ENCODE measurements at regions not wholly inside any gene's neighbourhood (a gene's known extent, or its start where the extent isn't known, plus 50 kb on each side); places are given as distances from the start of the nearest gene placed in this dataset.
A peak's percentile ranks its signal among the peaks of the same experiment; 100 is the strongest.

DNA sequence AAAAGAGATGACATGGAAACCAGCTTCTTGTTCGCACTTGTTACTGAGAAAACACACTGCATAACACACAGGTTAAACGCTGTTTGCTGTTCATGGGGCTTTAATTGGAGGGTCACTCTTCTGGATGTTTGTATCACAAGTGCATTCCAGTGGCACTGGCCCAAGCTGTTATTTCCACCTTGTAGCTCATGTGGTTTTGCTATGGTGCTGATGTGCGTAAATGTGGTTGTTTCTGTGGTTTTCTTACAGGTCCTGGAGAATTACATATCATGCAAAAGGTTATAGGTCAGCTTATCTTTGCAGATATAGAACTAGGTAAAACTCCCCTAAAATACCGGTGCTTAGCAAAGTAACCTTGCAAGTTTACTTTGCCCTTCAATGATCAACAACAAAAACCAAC lies 89.3 kb upstream of the AHI1 start:
- H3K4me3 ChIP-seq (ENCODE audit: low read depth, low read length), result no peak overlapping the region
- TF ChIP-seq, protein P1, sequence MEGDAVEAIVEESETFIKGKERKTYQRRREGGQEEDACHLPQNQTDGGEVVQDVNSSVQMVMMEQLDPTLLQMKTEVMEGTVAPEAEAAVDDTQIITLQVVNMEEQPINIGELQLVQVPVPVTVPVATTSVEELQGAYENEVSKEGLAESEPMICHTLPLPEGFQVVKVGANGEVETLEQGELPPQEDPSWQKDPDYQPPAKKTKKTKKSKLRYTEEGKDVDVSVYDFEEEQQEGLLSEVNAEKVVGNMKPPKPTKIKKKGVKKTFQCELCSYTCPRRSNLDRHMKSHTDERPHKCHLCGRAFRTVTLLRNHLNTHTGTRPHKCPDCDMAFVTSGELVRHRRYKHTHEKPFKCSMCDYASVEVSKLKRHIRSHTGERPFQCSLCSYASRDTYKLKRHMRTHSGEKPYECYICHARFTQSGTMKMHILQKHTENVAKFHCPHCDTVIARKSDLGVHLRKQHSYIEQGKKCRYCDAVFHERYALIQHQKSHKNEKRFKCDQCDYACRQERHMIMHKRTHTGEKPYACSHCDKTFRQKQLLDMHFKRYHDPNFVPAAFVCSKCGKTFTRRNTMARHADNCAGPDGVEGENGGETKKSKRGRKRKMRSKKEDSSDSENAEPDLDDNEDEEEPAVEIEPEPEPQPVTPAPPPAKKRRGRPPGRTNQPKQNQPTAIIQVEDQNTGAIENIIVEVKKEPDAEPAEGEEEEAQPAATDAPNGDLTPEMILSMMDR (IDR thresholded peaks at IDR 0.05; ENCODE audit: insufficient read depth, low read length), result no peak
- peak; percentile 17 for DNase-seq (ENCODE audit: low read depth)

DNA sequence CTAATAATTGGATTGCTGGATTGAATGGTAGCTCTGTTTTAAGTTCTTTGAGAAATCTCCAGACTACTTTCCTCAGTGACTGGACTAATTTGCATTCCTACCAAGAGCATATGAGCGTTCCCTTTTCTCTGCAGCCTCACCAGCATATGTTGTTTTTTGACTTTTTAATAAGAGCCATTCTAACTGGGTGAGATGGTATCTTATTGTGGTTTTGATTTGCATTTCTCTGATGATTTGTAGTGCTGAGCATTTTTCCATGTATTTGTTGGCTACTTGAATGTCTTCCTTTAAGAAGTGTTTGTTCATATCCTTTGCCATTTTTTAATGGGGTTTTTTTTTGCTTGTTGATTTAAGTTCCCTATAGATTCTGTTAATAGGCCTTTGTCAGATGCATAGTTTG lies 94.7 kb upstream of the AHI1 start:
- no peak overlapping the region for H3K4me3 ChIP-seq (ENCODE audit: low read depth, low read length)
- no peak for DNase-seq (ENCODE audit: low read depth)
- TF ChIP-seq, protein P1 (IDR thresholded peaks at IDR 0.05; ENCODE audit: insufficient read depth, low read length), result no peak

DNA sequence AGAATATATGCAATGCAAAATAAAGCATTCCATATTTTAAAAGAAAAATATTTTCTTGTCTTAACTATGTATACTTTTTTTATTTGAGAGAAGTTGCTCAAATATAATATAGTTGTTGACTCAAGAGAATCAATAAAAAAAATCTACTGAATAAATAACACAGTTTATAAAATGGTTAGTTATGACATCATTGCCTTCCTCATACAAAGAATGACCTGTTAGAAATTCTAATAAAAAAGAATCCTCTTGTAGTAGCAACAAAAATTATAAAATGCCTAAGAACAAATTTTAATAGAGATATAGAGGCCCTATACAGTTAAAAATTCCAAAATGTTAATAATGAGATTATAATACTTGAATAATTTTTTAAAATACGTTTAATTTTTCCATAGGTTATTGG lies 96.5 kb upstream of the AHI1 start:
- H3K4me3 ChIP-seq (ENCODE audit: low read depth, low read length), result no peak overlapping the region
- TF ChIP-seq, protein P1 (IDR thresholded peaks at IDR 0.05; ENCODE audit: insufficient read depth, low read length), result no peak
- DNase-seq (ENCODE audit: low read depth), result no peak

DNA sequence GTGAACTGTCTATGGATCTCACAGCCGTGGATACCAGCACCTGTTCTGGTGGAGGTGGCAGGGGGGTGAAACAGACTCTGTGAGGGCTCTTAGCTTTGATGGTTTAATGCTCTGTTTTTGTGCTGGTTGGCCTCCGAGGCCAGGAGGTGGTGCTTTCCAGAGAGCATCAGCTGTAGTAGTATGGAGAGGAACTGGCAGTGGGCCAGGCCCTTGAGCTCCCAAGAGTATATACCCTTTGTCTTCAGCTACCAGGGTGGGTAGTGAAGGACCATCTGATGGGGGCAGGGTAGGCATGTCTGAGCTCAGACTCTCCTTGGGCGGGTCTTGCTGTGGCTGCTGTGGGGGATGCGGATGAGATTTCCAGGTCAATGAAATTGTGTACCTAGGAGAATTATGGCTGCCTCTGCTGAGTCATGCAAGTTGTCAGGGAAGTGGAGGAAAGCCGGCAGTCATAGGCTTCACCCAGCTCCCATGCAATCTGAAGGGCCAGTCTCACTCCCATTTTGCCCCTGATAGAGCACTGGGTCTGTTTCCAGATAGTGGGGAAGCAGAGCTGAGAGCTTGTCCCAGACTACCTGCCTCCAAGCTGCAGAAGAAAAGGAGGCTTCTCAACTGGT lies 102.7 kb upstream of the AHI1 start:
- DNase-seq (ENCODE audit: low read depth), result no peak
- TF ChIP-seq, protein P1 (IDR thresholded peaks at IDR 0.05; ENCODE audit: insufficient read depth, low read length), result no peak
- no peak overlapping the region for H3K4me3 ChIP-seq (ENCODE audit: low read depth, low read length)

DNA sequence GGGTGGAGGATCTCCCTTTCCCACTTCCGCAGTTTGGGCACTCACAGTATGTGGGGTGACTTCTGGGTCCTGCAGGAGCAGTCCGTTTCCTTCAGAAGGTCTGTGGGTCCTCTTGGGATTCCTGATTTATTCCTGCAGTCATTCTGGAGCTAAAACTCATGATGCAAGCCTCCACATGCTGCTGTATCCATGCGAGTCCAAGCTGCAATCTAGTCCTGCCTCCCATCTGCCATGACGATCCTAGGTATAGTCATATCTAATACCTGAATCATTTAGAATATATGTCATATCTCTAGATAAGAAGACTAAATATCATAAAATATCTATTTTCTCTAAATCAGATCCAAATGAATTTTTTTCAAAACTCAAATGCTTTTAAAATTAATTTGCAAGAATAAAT lies 103.4 kb upstream of the AHI1 start:
- TF ChIP-seq, protein P1 (IDR thresholded peaks at IDR 0.05; ENCODE audit: insufficient read depth, low read length), result no peak
- no peak for DNase-seq (ENCODE audit: low read depth)
- H3K4me3 ChIP-seq (ENCODE audit: low read depth, low read length), result no peak overlapping the region

DNA sequence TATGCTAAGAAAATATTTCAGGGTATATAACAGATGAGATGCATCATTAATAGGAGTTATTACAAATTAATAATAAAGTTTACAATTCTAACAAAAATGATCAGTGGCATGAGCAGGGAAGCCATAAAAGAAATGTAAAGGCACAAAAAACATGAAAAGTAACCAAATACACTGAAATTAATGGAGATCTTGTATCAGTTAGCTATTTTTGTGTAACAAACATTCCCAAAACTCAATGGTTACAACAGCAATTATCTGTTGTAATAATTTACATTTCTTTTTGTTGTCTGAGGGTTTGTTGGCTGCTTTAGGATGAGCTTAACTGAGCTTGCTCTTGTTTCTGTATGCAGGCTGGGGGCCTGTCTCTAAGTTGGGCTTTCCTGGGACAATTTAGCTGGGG lies 104.3 kb upstream of the AHI1 start:
- no peak for DNase-seq (ENCODE audit: low read depth)
- TF ChIP-seq, protein P1 (IDR thresholded peaks at IDR 0.05; ENCODE audit: insufficient read depth, low read length), result no peak
- H3K4me3 ChIP-seq (ENCODE audit: low read depth, low read length), result no peak overlapping the region

DNA sequence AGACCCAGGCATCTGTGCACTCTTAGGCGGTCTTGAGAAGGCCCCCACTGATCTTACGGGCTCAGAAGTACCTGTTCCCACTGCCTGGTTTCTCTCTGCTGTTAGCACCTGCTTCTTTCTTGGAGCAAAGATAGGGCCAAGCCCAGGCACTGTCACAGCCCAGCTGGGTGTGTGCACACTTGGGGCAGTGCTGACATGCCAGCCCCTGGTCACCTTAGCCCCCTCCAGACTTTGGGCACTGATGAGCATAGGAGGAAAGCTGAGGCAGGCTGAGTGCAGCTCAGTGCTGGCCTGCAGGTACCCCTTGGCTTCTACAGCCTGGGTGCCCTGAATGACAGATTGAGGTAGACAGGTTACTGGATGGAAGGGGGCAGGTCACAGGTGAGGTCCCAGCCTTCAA lies 105.7 kb upstream of the AHI1 start:
- DNase-seq (ENCODE audit: low read depth), result no peak
- no peak overlapping the region for H3K4me3 ChIP-seq (ENCODE audit: low read depth, low read length)
- TF ChIP-seq, protein P1 (IDR thresholded peaks at IDR 0.05; ENCODE audit: insufficient read depth, low read length), result no peak
